GM18508 (cell line): ENCODE measurements at regions not wholly inside any gene's neighbourhood (a gene's known extent, or its start where the extent isn't known, plus 50 kb on each side); places are given as distances from the start of the nearest gene placed in this dataset.
"Not testable (repeated sequence)": the region's sequence is repeated elsewhere in the genome, so short reads cannot be mapped to it uniquely, and the experiment has no call there.

Experiments used
- ATAC-seq: cut with Tn5 transposase; IDR thresholded peaks from one replicate; pipeline ENCODE4 v1.9.1; 2021; ENCODE audit warnings: moderate number of reproducible peaks; ENCODE audit not compliant: insufficient read depth, unreplicated experiment

DNA sequence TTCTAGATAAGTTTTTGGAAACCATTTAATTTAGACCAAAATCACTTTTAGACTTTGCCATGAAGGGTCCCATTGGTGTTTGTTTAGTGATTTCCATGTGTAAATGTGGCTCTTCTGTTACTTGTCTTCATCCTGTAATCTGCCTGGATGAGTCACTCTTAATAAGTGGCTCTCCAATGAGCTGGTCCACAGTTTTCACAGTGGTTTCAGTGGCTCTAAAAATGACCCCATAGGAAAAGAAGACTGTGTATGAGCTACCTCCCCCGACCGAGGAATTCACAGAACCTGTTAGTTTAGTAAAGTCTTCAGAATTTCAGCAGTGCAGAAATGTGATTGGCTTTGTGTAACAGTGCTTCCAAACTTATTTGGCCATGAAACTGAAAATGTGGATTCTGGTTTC lies 492.0 kb upstream of the MARCKS start:
- no peak for ATAC-seq

GRCh38 chr6:113366505-113366904 lies 490.6 kb upstream of the MARCKS start:
- no peak for ATAC-seq

DNA sequence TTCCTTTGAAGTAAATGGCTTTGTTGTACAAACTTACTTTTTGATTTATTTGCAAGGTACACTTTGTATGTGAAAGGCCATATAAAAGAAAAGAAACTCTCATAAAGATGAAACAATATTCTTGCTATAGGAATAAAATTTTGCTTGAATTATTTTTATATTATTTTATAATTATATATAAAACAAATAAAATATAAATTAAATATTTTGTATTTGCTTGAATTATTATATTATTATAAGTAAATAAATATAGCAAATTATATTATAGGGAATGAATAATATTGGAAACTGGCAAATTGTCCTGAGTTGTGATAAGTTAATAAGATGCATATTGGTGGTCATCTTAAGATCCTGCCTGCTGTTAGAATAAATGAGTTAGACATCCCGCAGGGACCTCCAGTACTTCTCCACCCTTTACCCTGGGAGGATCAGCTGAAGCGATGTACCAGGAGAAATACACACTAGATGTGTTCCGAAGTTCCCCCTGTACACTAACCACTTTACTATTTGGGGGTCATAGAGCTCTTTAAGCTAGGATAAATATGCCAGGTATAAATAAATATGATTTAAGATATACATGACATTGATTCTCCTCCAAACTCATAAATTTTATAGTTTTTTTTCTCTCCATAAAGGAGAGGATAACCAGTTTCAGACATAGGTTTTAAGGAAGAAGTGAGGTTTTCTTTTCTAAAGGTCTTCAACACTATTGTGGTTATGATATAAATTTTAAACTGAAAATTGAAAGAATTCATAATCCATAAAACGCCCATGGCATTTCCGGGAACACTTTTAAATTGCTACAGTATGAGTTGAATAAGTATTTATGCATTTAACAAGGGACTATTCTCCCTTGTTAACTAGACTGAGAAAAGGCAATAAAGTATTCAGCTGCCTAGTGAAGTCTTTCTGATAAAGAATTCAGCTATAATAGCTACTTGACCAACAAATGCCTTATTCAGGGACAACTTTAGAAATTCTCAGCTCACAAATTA lies 486.3 kb upstream of the MARCKS start:
- ATAC-seq: no peak

GRCh38 chr6:113375466-113375865 lies 481.7 kb upstream of the MARCKS start:
- not testable (repeated sequence) for ATAC-seq

DNA sequence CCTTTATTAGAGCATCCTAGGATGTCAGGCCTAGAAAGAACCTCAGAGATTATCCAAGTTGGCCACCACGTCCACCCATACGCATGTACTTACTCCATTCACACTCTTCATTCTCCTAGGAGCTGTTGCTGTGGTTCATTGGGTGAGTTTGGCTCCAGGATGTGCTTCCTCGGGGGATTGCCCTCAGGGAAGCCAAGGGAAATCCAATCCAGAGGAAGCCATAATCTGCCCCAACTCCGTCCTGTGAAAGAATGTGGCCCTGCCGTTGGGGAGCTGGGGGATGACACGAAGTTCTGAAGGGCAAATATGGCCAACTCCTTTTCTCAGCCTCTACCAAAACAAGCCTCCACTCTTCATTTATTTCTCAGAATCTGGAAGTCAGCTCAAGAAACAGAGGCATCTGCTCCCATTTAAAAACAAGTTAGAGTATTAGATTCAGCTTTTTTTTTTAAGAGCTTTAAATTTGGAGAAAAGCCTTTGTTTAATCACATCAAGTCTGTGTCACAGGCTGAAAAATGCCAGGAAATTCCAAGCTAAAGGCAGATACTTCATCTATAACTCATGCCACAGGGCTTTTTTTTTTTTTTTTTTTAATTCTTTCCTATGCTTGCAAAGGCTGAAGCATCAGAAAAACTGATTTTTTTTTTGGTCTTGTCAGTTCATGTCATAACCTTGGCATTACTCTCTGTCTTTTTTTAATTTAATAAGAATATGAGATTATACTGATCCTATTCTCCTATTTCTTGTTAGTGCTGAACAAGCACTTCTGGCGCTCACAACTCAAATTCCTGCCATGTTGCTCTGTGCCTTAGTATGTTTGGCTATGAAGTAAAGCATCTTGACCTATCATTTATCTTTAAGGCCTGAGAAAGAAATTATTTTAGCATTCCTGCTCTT lies 480.9 kb upstream of the MARCKS start:
- ATAC-seq: no peak

DNA sequence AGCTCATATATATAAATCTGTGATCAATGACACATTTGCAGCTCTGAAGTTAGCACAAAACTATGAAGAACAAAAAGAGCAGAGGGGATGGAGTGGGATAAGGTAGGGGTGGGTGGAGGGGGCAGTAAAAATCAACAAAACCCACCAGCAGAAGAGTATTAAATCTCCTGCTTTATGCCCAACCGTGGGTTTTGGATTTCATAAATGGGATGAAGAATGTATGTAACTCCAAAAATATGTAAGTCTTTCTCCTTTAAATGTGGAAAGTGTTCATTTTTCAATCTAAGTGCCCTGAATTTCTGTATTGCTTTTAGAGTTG lies 480.3 kb upstream of the MARCKS start:
- ATAC-seq: no peak

DNA sequence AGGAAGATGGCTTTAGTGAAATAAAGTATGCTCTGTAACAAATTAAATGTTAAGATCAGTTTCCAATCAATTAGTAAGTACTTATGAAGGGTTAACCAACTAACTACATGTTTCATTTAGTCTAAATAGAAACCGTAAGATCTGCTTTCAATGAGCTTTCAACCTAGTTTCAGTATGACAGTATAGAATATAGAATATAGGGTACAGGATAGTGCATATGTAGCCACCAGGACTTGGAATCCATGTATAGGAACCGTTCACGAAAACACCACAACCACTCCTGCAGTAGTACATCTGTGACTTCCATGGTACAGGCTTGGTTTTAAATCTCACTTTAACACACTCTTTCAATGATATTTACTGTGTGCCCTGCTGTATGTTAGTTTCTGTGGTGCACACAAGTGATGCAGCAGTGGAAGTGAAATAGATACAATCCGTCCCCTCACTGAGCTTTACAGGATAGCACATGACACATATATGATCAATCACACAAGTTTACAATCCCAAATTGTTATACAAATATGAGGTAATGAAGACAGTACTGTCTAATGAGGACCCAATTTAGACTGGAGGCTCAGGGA lies 479.7 kb upstream of the MARCKS start:
- ATAC-seq: no peak

- ATAC-seq: no peak
Observed at GRCh38 chr6:113380591-113380990, 476.6 kb upstream of the MARCKS start.

GRCh38 chr6:113381232-113381631 lies 475.9 kb upstream of the MARCKS start:
- no peak for ATAC-seq

- peak; percentile 68 for ATAC-seq
Observed at GRCh38 chr6:113381959-113382358, 475.2 kb upstream of the MARCKS start.

- ATAC-seq: no peak
Observed at GRCh38 chr6:113383701-113384100, 473.4 kb upstream of the MARCKS start.

DNA sequence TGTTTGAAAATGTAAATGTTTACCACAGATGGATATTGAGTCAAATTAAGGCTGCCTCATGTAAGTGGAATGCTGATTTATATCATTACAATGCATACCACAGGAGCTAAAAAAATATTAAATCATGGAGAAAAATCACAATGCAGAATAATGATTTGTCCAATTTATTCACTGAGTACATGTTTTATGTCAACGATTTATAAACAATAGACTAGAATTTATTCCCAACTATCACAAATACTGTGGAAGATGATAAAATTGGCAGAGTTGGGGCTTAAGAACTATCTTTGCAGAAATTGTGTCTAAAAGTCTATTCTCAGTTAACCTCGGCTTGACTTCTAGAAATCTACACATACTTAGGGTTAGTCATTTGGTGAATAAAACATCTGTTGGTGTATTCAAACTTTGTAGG lies 472.1 kb upstream of the MARCKS start:
- ATAC-seq: no peak

DNA sequence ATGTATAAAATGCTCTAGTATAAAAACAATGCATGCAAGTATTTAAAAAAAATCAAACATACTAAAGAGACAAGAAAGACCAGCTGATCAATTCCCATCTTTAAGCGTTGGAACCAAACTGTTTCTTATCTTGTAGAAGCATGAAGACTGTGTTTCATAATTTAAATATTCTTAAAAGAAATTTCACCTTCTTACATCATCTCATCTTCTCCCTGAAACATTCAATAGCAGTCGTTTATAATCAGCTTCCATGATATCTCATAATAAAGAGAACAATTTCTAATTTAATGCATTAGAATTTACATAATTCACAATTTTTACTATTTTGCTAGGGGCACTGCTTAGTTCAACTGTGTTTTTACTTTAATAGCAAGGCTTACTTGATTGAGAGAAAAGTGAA lies 468.1 kb upstream of the MARCKS start:
- no peak for ATAC-seq

DNA sequence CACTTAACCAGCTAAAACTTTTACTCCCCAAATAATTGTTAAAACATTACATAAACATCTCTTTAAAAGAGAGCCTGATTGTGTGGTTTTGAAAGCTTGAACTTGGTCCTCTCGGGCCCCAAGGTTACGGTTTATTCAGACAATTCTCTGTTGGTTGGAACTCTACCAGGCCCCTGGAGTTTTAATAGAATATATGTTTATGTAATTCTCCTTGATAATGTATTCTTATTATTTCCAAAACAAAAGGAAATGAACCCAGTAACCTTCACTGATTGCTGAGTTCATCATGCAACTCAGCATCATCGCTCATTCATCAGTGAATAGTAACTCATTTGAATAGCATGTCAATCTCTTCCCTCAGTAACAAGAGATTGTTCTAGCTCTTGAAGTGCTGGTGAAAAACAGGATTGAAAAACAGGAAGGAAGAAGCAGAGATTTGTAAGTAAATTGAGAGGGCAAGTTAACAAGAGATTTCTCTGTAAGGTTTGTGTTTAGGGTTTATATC lies 464.5 kb upstream of the MARCKS start:
- ATAC-seq: no peak

DNA sequence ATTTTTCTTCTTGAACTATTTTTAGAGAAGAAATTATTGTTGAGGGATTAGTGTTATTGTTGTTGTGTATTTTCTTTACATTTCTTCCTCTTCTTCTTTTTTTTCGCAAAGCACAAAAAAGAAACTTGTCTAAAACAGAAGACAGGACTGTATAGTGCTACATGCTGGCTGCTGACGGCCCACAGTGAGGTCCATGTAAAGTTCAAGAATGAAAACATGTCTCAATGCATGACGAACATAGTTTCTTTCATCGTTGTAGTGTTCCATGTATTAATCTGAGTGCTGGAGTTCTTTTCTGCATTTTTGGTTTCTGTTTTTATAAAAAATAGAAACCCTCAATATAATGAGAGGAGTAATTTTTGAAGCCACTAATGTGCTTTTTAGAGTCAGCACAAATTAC lies 462.9 kb upstream of the MARCKS start:
- no peak for ATAC-seq

DNA sequence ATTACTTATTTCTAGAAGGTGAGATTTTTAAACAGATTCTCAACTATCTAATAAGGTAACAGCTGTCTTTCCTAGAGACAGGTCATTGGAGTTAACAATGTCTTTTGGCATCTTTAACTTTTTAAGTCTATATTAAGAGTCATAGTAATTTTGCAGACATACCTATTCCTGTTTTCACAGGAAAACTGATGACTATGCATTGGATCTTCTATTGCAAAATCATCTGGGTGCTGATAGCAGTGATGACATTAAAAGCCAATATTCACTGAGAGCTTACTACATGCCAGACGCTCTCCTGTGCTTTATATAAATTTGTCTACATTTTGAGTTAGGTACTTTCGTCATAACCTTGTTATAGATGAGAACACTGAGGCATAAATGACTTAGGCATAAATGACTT lies 462.4 kb upstream of the MARCKS start:
- no peak for ATAC-seq

DNA sequence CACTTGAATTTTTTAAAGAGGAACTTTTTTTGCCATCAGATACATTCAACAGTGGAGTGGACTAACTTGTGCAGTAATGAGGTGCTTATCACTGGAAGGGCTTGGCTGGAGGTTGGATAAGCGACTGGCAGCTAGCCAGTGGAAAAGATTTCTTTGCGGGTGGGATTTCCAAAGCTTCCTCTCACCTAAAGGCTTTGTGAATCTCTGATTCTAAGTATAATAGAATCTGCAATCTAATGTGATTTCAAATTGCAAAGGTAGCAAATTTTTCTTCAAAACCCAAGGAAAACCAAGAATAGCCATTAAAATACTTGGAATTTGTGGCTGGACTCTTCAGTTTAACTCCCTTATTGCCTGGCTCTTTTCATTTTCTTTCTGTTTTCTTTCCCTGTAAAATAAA lies 460.4 kb upstream of the MARCKS start:
- no peak for ATAC-seq

DNA sequence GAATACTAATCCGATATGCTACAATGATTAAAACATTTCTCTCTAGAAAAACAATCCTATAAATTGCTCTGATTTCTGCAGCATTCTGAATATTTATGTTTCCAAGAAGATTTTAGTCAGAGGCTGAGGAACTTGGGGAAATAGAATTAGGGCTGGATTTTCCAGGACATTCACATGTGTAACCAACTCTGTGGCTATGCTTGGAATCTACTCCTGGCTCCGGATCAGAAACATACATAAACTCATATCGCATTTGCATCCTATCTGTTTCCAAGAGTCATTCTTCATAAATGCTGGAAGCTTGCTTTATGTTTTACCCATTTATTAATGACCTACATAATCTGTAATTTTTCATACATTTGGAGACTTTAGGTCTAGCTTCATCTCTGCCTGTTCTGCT lies 459.9 kb upstream of the MARCKS start:
- ATAC-seq: no peak

DNA sequence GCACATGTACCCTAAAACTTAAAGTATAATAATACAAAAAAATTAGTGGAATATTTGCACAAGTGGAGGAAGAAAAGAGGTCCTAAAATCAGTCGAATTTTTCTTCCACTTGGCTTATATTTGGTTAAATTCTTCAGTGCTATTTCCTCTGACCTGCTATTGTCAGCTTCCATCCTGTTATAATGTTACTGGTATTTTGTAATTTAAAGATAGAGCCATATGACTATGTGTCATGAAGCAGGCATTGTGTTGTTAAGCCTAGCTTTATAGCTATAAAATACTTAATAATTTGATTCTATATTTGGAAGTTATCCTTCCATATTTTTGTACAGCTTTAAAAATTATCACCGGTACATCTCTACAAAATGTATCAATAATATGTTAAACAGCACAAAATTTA lies 455.9 kb upstream of the MARCKS start:
- ATAC-seq: no peak

- no peak for ATAC-seq
Observed at GRCh38 chr6:113402544-113402943, 454.6 kb upstream of the MARCKS start.
